ENCODE measurements at regions not wholly inside any gene's neighbourhood (a gene's known extent, or its start where the extent isn't known, plus 50 kb on each side); places are given as distances from the start of the nearest gene placed in this dataset.

- 95% methylated on average over 1 of the region's 1 CpG for WGBS
- Histone ChIP-seq H3K9me3 (ENCODE audit: control insufficient read depth in 2 of 2, insufficient read depth in 1 of 2, low read length in 1 of 2) (no peaks in the 10 kb centered on the region), H3K27me3 (ENCODE audit: control insufficient read depth in 2 of 2, insufficient read depth in 1 of 2, low read length in 1 of 2) (no peaks in the 10 kb centered on the region), H3K4me3 (ENCODE audit: low read length in 2 of 2) (no peak overlapping the region), H3K36me3 (ENCODE audit: control insufficient read depth in 2 of 2, insufficient read depth in 2 of 2, low read length in 1 of 2) (no peaks in the 10 kb centered on the region), H3K27ac (ENCODE audit: low read depth in 1 of 2, low read length in 1 of 2) (no peak overlapping the region), H3K4me1 (ENCODE audit: control insufficient read depth in 2 of 2, insufficient read depth in 2 of 2, low read length in 2 of 2) (peaks cover 2 to 3% of the 10 kb centered on the region in 2 donors)
- peak in 1 of 9 donors; percentile 28 for DNase-seq (ENCODE audit: low read depth in 6 of 9, low spot score in 9 of 9)
These were observed 77.6 kb upstream of the FREM1 start for GRCh38 chr9:14987858-14988257.

- WGBS: 96% methylated on average over 1 of the region's 1 CpG
These were observed 75.2 kb upstream of the FREM1 start for GRCh38 chr9:14985419-14985818.

GRCh38 chr9:14983599-14983998 is 73.4 kb upstream of the FREM1 start:
- Histone ChIP-seq H3K4me1 (ENCODE audit: control insufficient read depth in 2 of 2, insufficient read depth in 2 of 2, low read length in 2 of 2) (peaks cover 0 to 2% of the 10 kb centered on the region in 2 donors), H3K27ac (ENCODE audit: low read depth in 1 of 2, low read length in 1 of 2) (no peak overlapping the region), H3K9me3 (ENCODE audit: control insufficient read depth in 2 of 2, insufficient read depth in 1 of 2, low read length in 1 of 2) (no peaks in the 10 kb centered on the region), H3K36me3 (ENCODE audit: control insufficient read depth in 2 of 2, insufficient read depth in 2 of 2, low read length in 1 of 2) (no peaks in the 10 kb centered on the region), H3K4me3 (ENCODE audit: low read length in 2 of 2) (no peak overlapping the region), H3K27me3 (ENCODE audit: control insufficient read depth in 2 of 2, insufficient read depth in 1 of 2, low read length in 1 of 2) (no peaks in the 10 kb centered on the region)
- 96% methylated on average over 1 of the region's 1 CpG for WGBS
- no peak for DNase-seq (ENCODE audit: low read depth in 6 of 9, low spot score in 9 of 9)

More at GRCh38 chr9:14985419-14985818, 75.2 kb upstream of the FREM1 start:
- Histone ChIP-seq H3K36me3 (ENCODE audit: control insufficient read depth in 2 of 2, insufficient read depth in 2 of 2, low read length in 1 of 2) (no peaks in the 10 kb centered on the region), H3K27me3 (ENCODE audit: control insufficient read depth in 2 of 2, insufficient read depth in 1 of 2, low read length in 1 of 2) (no peaks in the 10 kb centered on the region), H3K27ac (ENCODE audit: low read depth in 1 of 2, low read length in 1 of 2) (no peak overlapping the region), H3K4me3 (ENCODE audit: low read length in 2 of 2) (no peak overlapping the region), H3K4me1 (ENCODE audit: control insufficient read depth in 2 of 2, insufficient read depth in 2 of 2, low read length in 2 of 2) (peaks cover 0 to 2% of the 10 kb centered on the region in 2 donors), H3K9me3 (ENCODE audit: control insufficient read depth in 2 of 2, insufficient read depth in 1 of 2, low read length in 1 of 2) (no peaks in the 10 kb centered on the region)
- no peak for DNase-seq (ENCODE audit: low read depth in 6 of 9, low spot score in 9 of 9)

GRCh38 chr9:14981291-14981950 is 71.2 kb upstream of the FREM1 start:
- WGBS: 91% methylated on average over 3 of the region's 3 CpGs
- Histone ChIP-seq H3K9me3 (ENCODE audit: control insufficient read depth in 2 of 2, insufficient read depth in 1 of 2, low read length in 1 of 2) (peaks cover 0 to 10% of the 10 kb centered on the region in 2 donors), H3K4me1 (ENCODE audit: control insufficient read depth in 2 of 2, insufficient read depth in 2 of 2, low read length in 2 of 2) (no peaks in the 10 kb centered on the region), H3K4me3 (ENCODE audit: low read length in 2 of 2) (no peak overlapping the region), H3K36me3 (ENCODE audit: control insufficient read depth in 2 of 2, insufficient read depth in 2 of 2, low read length in 1 of 2) (no peaks in the 10 kb centered on the region), H3K27ac (ENCODE audit: low read depth in 1 of 2, low read length in 1 of 2) (no peak overlapping the region), H3K27me3 (ENCODE audit: control insufficient read depth in 2 of 2, insufficient read depth in 1 of 2, low read length in 1 of 2) (no peaks in the 10 kb centered on the region)
- no peak for DNase-seq (ENCODE audit: low read depth in 6 of 9, low spot score in 9 of 9)

GRCh38 chr9:14978022-14979000 is 68.1 kb upstream of the FREM1 start:
- Histone ChIP-seq H3K27me3 (ENCODE audit: control insufficient read depth in 2 of 2, insufficient read depth in 1 of 2, low read length in 1 of 2) (no peaks in the 10 kb centered on the region), H3K4me1 (ENCODE audit: control insufficient read depth in 2 of 2, insufficient read depth in 2 of 2, low read length in 2 of 2) (no peaks in the 10 kb centered on the region), H3K36me3 (ENCODE audit: control insufficient read depth in 2 of 2, insufficient read depth in 2 of 2, low read length in 1 of 2) (no peaks in the 10 kb centered on the region), H3K4me3 (ENCODE audit: low read length in 2 of 2) (no peak overlapping the region), H3K9me3 (ENCODE audit: control insufficient read depth in 2 of 2, insufficient read depth in 1 of 2, low read length in 1 of 2) (peaks cover 0 to 10% of the 10 kb centered on the region in 2 donors), H3K27ac (ENCODE audit: low read depth in 1 of 2, low read length in 1 of 2) (no peak overlapping the region)
- WGBS: 91% methylated on average over 49 of the region's 49 CpGs
- no peak for DNase-seq (ENCODE audit: low read depth in 6 of 9, low spot score in 9 of 9)

GRCh38 chr9:14967450-14968321 is 57.5 kb upstream of the FREM1 start:
- H3K4me1 ChIP-seq (ENCODE audit: control insufficient read depth in 2 of 2, insufficient read depth in 2 of 2, low read length in 2 of 2): no peaks in the 10 kb centered on the region
- H3K9me3 ChIP-seq (ENCODE audit: control insufficient read depth in 2 of 2, insufficient read depth in 1 of 2, low read length in 1 of 2): no peaks in the 10 kb centered on the region
- DNase-seq (ENCODE audit: low read depth in 6 of 9, low spot score in 9 of 9): no peak
- 95% methylated on average over 8 of the region's 8 CpGs for WGBS
- no peak overlapping the region for H3K4me3 ChIP-seq (ENCODE audit: low read length in 2 of 2)
- H3K36me3 ChIP-seq (ENCODE audit: control insufficient read depth in 2 of 2, insufficient read depth in 2 of 2, low read length in 1 of 2): no peaks in the 10 kb centered on the region
- no peaks in the 10 kb centered on the region for H3K27me3 ChIP-seq (ENCODE audit: control insufficient read depth in 2 of 2, insufficient read depth in 1 of 2, low read length in 1 of 2)
- H3K27ac ChIP-seq (ENCODE audit: low read depth in 1 of 2, low read length in 1 of 2): no peak overlapping the region

- no peaks in the 10 kb centered on the region for H3K9me3 ChIP-seq (ENCODE audit: control insufficient read depth in 2 of 2, insufficient read depth in 1 of 2, low read length in 1 of 2)
- WGBS: 95% methylated on average over 4 of the region's 4 CpGs
These were observed 52.1 kb upstream of the FREM1 start for GRCh38 chr9:14962193-14962882.

GRCh38 chr9:14961372-14962068 is 51.3 kb upstream of the FREM1 start:
- H3K4me1 ChIP-seq (ENCODE audit: control insufficient read depth in 2 of 2, insufficient read depth in 2 of 2, low read length in 2 of 2): no peaks in the 10 kb centered on the region
- H3K36me3 ChIP-seq (ENCODE audit: control insufficient read depth in 2 of 2, insufficient read depth in 2 of 2, low read length in 1 of 2): no peaks in the 10 kb centered on the region
- DNase-seq (ENCODE audit: low read depth in 6 of 9, low spot score in 9 of 9): no peak
- H3K9me3 ChIP-seq (ENCODE audit: control insufficient read depth in 2 of 2, insufficient read depth in 1 of 2, low read length in 1 of 2): no peaks in the 10 kb centered on the region
- no peaks in the 10 kb centered on the region for H3K27me3 ChIP-seq (ENCODE audit: control insufficient read depth in 2 of 2, insufficient read depth in 1 of 2, low read length in 1 of 2)
- no peak overlapping the region for H3K27ac ChIP-seq (ENCODE audit: low read depth in 1 of 2, low read length in 1 of 2)
- WGBS: 95% methylated on average over 6 of the region's 6 CpGs
- H3K4me3 ChIP-seq (ENCODE audit: low read length in 2 of 2): no peak overlapping the region

More at GRCh38 chr9:14962193-14962882, 52.1 kb upstream of the FREM1 start:
- Histone ChIP-seq H3K36me3 (ENCODE audit: control insufficient read depth in 2 of 2, insufficient read depth in 2 of 2, low read length in 1 of 2) (no peaks in the 10 kb centered on the region), H3K27me3 (ENCODE audit: control insufficient read depth in 2 of 2, insufficient read depth in 1 of 2, low read length in 1 of 2) (no peaks in the 10 kb centered on the region), H3K4me3 (ENCODE audit: low read length in 2 of 2) (no peak overlapping the region), H3K4me1 (ENCODE audit: control insufficient read depth in 2 of 2, insufficient read depth in 2 of 2, low read length in 2 of 2) (no peaks in the 10 kb centered on the region), H3K27ac (ENCODE audit: low read depth in 1 of 2, low read length in 1 of 2) (no peak overlapping the region)
- no peak for DNase-seq (ENCODE audit: low read depth in 6 of 9, low spot score in 9 of 9)

All from thymus (tissue), 11 donors.